Endothelial cell of umbilical vein (primary cell): ENCODE measurements at regions not wholly inside any gene's neighbourhood (a gene's known extent, or its start where the extent isn't known, plus 50 kb on each side); places are given as distances from the start of the nearest gene placed in this dataset.

Source experiments
- BruUV-seq: library from RNA; stranded (reverse); fragments of 400-500 nt; replicated peaks from 2 replicates; lab custom pipeline; 2021; lab: Mats Ljungman, UMichigan
- CTCF ChIA-PET: fragments of 300-600, 350-600 bp; sonication (Branson Sonifier 250); formaldehyde crosslinking; loops from one replicate; lab custom pipeline; 2021; ENCODE audit warnings: antibody characterized with exemption, inconsistent platforms; lab: Charles Lee
- POLR2A ChIA-PET: fragments of 300-600, 350-600 bp; sonication (Branson Sonifier 250); formaldehyde crosslinking; loops from one replicate; lab custom pipeline; 2021; ENCODE audit warnings: antibody characterized with exemption, inconsistent platforms; lab: Charles Lee
- DNase-seq: peaks from one replicate; pipeline ENCODE4 v3.0.0-alpha.2; 2011; ENCODE audit warnings: low read depth, low spot score
- FAIRE-seq: peaks from 2 replicates; lab custom pipeline; 2011; peaks lifted over from hg19 to GRCh38; lab: Jason Lieb, UNC
- H2AFZ ChIP-seq: 2 replicates; pipeline ENCODE4 v1.6.0; 2012; ENCODE audit warnings: low read depth, low read length, control low read depth, inconsistent platforms
- H3K27ac ChIP-seq: 2 replicates; pipeline ENCODE4 v1.5.1; 2011; ENCODE audit warnings: low read depth, mild to moderate bottlenecking, control low read depth, low read length, moderate library complexity; ENCODE audit not compliant: insufficient read depth
- H3K27me3 ChIP-seq, 2 experiments: 2 replicates each; pipeline versions ENCODE4 v1.6.0 to v1.6.1; 2011; ENCODE audit warnings: low read length in 2 of 2, mixed read lengths in 1 of 2; ENCODE audit not compliant: control insufficient read depth in 2 of 2, insufficient read depth in 2 of 2
- H3K36me3 ChIP-seq, 2 experiments: 2 replicates in 1 of 2; 3 replicates in 1 of 2; pipeline ENCODE4 v1.5.1; 2011; ENCODE audit warnings: low read length in 2 of 2, mild to moderate bottlenecking in 1 of 2, moderate library complexity in 1 of 2; ENCODE audit not compliant: control insufficient read depth in 2 of 2, insufficient read depth in 2 of 2; ENCODE audit errors: extremely low read depth in 1 of 2
- H3K4me1 ChIP-seq: 3 replicates; pipeline ENCODE4 v1.5.1; 2011; ENCODE audit warnings: mild to moderate bottlenecking, low read length; ENCODE audit not compliant: control insufficient read depth, insufficient read depth; ENCODE audit errors: extremely low read depth
- H3K4me2 ChIP-seq: 2 replicates; pipeline ENCODE4 v1.6.1; 2011; ENCODE audit warnings: low read length, control low read depth, mixed read lengths; ENCODE audit not compliant: insufficient read depth
- H3K4me3 ChIP-seq, 3 experiments: fragments of 200-600 bp in 1 of 3; sonication (generic), shearing (Covaris generic) in 1 of 3; replicated peaks in 1 of 3; 2 replicates each; pipeline ENCODE4 v1.5.1; 2011 to 2016; ENCODE audit warnings: control low read depth in 3 of 3, low read length in 3 of 3, mild to moderate bottlenecking in 2 of 3, inconsistent platforms in 1 of 3, low read depth in 1 of 3, moderate library complexity in 1 of 3; ENCODE audit not compliant: insufficient read depth in 1 of 3
- H3K79me2 ChIP-seq: 2 replicates; pipeline ENCODE4 v1.6.0; 2012; ENCODE audit warnings: low read length, inconsistent platforms; ENCODE audit not compliant: control insufficient read depth, insufficient read depth
- H3K9ac ChIP-seq: replicated peaks from 2 replicates; pipeline ENCODE3; 2011; ENCODE audit warnings: low read length, control low read depth; ENCODE audit not compliant: insufficient read depth; ENCODE audit errors: extremely low read depth
- H3K9me1 ChIP-seq: replicated peaks from 3 replicates; pipeline ENCODE4 v1.6.0; 2011; ENCODE audit warnings: mild to moderate bottlenecking, low read length; ENCODE audit not compliant: control insufficient read depth, insufficient read depth; ENCODE audit errors: extremely low read depth
- H3K9me3 ChIP-seq: replicated peaks from 2 replicates; pipeline ENCODE4 v1.5.1; 2012; ENCODE audit warnings: low read length, inconsistent platforms; ENCODE audit not compliant: control insufficient read depth, insufficient read depth
- H4K20me1 ChIP-seq: replicated peaks from 2 replicates; pipeline ENCODE3; 2011; ENCODE audit warnings: mild to moderate bottlenecking, low read length; ENCODE audit not compliant: control insufficient read depth, insufficient read depth; ENCODE audit errors: extremely low read depth
- EZH2 ChIP-seq: IDR thresholded peaks from 2 replicates; pipeline ENCODE4 v1.6.1; 2012; ENCODE audit warnings: borderline replicate concordance, low read depth, mild to moderate bottlenecking, moderate library complexity, low read length, inconsistent platforms; ENCODE audit not compliant: severe bottlenecking
- FOS ChIP-seq: IDR thresholded peaks from 2 replicates; pipeline ENCODE4 v1.6.1; 2011; ENCODE audit warnings: mild to moderate bottlenecking, low read length, moderate library complexity, borderline replicate concordance; ENCODE audit not compliant: insufficient read depth
- GATA2 ChIP-seq: IDR thresholded peaks from 2 replicates; pipeline ENCODE4 v1.7.0; 2011; ENCODE audit warnings: low read depth, mild to moderate bottlenecking, moderate library complexity, mixed read lengths, low read length; ENCODE audit not compliant: insufficient read length, insufficient read depth
- JUN ChIP-seq: IDR thresholded peaks from 2 replicates; pipeline ENCODE4 v1.6.1; 2011; ENCODE audit warnings: borderline replicate concordance, low read depth; ENCODE audit not compliant: insufficient read length, insufficient read depth
- MYC ChIP-seq: IDR thresholded peaks from one replicate; pipeline ENCODE4 v1.6.1; 2011; ENCODE audit warnings: mild to moderate bottlenecking, low read depth, low read length
- POLR2A ChIP-seq: IDR thresholded peaks from 2 replicates; pipeline ENCODE4 v1.6.1; 2012; ENCODE audit warnings: low read depth, mild to moderate bottlenecking, control low read depth, low read length
- POLR2AphosphoS5 ChIP-seq: IDR thresholded peaks from 2 replicates; pipeline ENCODE4 v1.6.1; 2012; ENCODE audit warnings: low read depth, mild to moderate bottlenecking, control low read depth, low read length, moderate library complexity; ENCODE audit not compliant: insufficient read depth
- dilution Hi-C: fragments of 300-500 bp; cut with MboI; formaldehyde crosslinking; loops from one replicate; pipeline ENCODE4 v1.15.0; 2019; ENCODE audit warnings: low sequenced_read_pairs; ENCODE audit not compliant: extremely low pct_ligation_motif_present
- intact Hi-C: fragments of 100-400 bp; cut with micrococcal nuclease; formaldehyde crosslinking; loops from one replicate; pipeline ENCODE4 v1.10.0; 2022
- TF ChIP-seq, protein P1 (sequence below): IDR thresholded peaks from 2 replicates; pipeline ENCODE4 v1.6.1; 2011; ENCODE audit not compliant: insufficient read depth, insufficient read length
- TF ChIP-seq, protein P2 (sequence below), 2 donors: IDR thresholded peaks; 1 replicate in 1 of 2; 2 replicates in 1 of 2; pipeline ENCODE4 v1.5.1; 2011; ENCODE audit warnings: low read length in 2 of 2, mild to moderate bottlenecking in 2 of 2, moderate library complexity in 2 of 2, control low read depth in 1 of 2, inconsistent platforms in 1 of 2, low read depth in 1 of 2; ENCODE audit not compliant: insufficient read depth in 1 of 2; ENCODE audit errors: extremely low read depth in 1 of 2

DNA sequence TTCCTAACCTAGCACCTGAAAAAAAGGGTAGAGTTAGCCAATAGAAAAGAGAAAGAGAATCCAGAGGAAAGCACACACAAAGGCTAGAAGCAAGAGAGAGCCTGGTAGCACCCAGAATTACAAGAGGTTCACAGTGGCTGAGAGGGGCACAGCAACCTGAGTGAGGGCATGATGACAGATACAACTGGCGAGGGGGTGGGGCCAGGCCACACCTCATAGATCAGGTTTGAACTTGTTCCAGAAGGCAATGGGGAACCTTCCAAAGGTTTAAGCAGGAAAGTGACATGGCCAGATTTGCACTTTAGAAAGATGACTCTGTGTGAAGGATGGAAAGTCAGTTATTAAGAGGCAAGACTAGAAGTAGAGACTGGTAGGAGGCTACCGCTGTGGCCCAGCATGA is 148.0 kb downstream of the TTC32 start:
- Histone ChIP-seq H4K20me1 (no peaks in the 10 kb centered on the region), H2AFZ (no peak overlapping the region), H3K9me3 (no peaks in the 10 kb centered on the region), H3K9me1 (no peaks in the 10 kb centered on the region), H3K79me2 (no peaks in the 10 kb centered on the region), H3K27ac (no peak overlapping the region), H3K36me3 (no peaks in the 10 kb centered on the region), H3K4me2 (no peak overlapping the region), H3K4me3 (no peak overlapping the region), H3K4me1 (no peaks in the 10 kb centered on the region), H3K27me3 (peaks cover 0 to 2% of the 10 kb centered on the region in 2 experiments), H3K9ac (no peak overlapping the region)
- FAIRE-seq (no peak), DNase-seq (no peak)
- intact Hi-C loops (no loop called here), dilution Hi-C loops (no loop called here)
- ChIA-PET POLR2A (no interaction called here), CTCF (no interaction called here)
- BruUV-seq, result no TSS peak
- TF ChIP-seq, protein P1, sequence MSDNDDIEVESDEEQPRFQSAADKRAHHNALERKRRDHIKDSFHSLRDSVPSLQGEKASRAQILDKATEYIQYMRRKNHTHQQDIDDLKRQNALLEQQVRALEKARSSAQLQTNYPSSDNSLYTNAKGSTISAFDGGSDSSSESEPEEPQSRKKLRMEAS, result no peak
- TF ChIP-seq POLR2AphosphoS5 (no peak), JUN (no peak), POLR2A (no peak), MYC (no peak), FOS (no peak), GATA2 (no peak), EZH2 (no peak)
- TF ChIP-seq, protein P2, sequence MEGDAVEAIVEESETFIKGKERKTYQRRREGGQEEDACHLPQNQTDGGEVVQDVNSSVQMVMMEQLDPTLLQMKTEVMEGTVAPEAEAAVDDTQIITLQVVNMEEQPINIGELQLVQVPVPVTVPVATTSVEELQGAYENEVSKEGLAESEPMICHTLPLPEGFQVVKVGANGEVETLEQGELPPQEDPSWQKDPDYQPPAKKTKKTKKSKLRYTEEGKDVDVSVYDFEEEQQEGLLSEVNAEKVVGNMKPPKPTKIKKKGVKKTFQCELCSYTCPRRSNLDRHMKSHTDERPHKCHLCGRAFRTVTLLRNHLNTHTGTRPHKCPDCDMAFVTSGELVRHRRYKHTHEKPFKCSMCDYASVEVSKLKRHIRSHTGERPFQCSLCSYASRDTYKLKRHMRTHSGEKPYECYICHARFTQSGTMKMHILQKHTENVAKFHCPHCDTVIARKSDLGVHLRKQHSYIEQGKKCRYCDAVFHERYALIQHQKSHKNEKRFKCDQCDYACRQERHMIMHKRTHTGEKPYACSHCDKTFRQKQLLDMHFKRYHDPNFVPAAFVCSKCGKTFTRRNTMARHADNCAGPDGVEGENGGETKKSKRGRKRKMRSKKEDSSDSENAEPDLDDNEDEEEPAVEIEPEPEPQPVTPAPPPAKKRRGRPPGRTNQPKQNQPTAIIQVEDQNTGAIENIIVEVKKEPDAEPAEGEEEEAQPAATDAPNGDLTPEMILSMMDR (IDR thresholded peaks at IDR 0.05; ENCODE audit: extremely low read depth in 1 of 2, insufficient read depth in 1 of 2, low read depth in 1 of 2, low read length in 2 of 2), result no peak
